ENCODE measurements at regions not wholly inside any gene's neighbourhood (a gene's known extent, or its start where the extent isn't known, plus 50 kb on each side); places are given as distances from the start of the nearest gene placed in this dataset.

GRCh38 chr2:106572541-106573450 is 85.6 kb downstream of the CD8B2 start:
- no peak for DNase-seq (ENCODE audit: low spot score)

- no peak for DNase-seq (ENCODE audit: low spot score)
Measured at GRCh38 chr2:106573773-106574172, 86.6 kb downstream of the CD8B2 start.

GRCh38 chr2:106575955-106576354 is 88.8 kb downstream of the CD8B2 start:
- no peak for DNase-seq (ENCODE audit: low spot score)

- no peak for DNase-seq (ENCODE audit: low spot score)
Measured at GRCh38 chr2:106577255-106577651, 90.1 kb downstream of the CD8B2 start.

- no peak for DNase-seq (ENCODE audit: low spot score)
Measured at GRCh38 chr2:106579750-106580197, 92.6 kb downstream of the CD8B2 start.

- no peak for DNase-seq (ENCODE audit: low spot score)
Measured at GRCh38 chr2:106580241-106580640, 93.1 kb downstream of the CD8B2 start.

- no peak for DNase-seq (ENCODE audit: low spot score)
Measured at GRCh38 chr2:106581328-106581727, 94.2 kb downstream of the CD8B2 start.

- DNase-seq (ENCODE audit: low spot score) = no peak
Measured at GRCh38 chr2:106581755-106582147, 94.6 kb downstream of the CD8B2 start.

- peak; percentile 81 for DNase-seq (ENCODE audit: low spot score)
Measured at GRCh38 chr2:106582148-106583143, 95.3 kb downstream of the CD8B2 start.

GRCh38 chr2:106584304-106584954 is 97.3 kb downstream of the CD8B2 start:
- no peak for DNase-seq (ENCODE audit: low spot score)

- DNase-seq (ENCODE audit: low spot score) = no peak
Measured at GRCh38 chr2:106596844-106597243, 109.7 kb downstream of the CD8B2 start.

- DNase-seq (ENCODE audit: low spot score) = no peak
Measured at GRCh38 chr2:106599540-106599939, 112.4 kb downstream of the CD8B2 start.

- no peak for DNase-seq (ENCODE audit: low spot score)
Measured at GRCh38 chr2:106602042-106602441, 114.9 kb downstream of the CD8B2 start.

GRCh38 chr2:106606652-106607051 is 119.5 kb downstream of the CD8B2 start:
- DNase-seq (ENCODE audit: low spot score) = no peak

GRCh38 chr2:106607371-106607770 is 120.2 kb downstream of the CD8B2 start:
- no peak for DNase-seq (ENCODE audit: low spot score)

- DNase-seq (ENCODE audit: low spot score) = no peak
Measured at GRCh38 chr2:106609780-106610179, 122.6 kb downstream of the CD8B2 start.

GRCh38 chr2:106614511-106615291 is 127.5 kb downstream of the CD8B2 start:
- DNase-seq (ENCODE audit: low spot score) = no peak

- no peak for DNase-seq (ENCODE audit: low spot score)
Measured at GRCh38 chr2:106618614-106619013, 131.4 kb downstream of the CD8B2 start.

GRCh38 chr2:106623456-106623855 is 136.3 kb downstream of the CD8B2 start:
- DNase-seq (ENCODE audit: low spot score) = no peak

- no peak for DNase-seq (ENCODE audit: low spot score)
Measured at GRCh38 chr2:106624787-106625380, 137.7 kb downstream of the CD8B2 start.

GRCh38 chr2:106628377-106628776 is 141.2 kb downstream of the CD8B2 start:
- no peak for DNase-seq (ENCODE audit: low spot score)

Data from pons (tissue), 1 donor.